ENCODE measurements at regions not wholly inside any gene's neighbourhood (a gene's known extent, or its start where the extent isn't known, plus 50 kb on each side); places are given as distances from the start of the nearest gene placed in this dataset.

DNA sequence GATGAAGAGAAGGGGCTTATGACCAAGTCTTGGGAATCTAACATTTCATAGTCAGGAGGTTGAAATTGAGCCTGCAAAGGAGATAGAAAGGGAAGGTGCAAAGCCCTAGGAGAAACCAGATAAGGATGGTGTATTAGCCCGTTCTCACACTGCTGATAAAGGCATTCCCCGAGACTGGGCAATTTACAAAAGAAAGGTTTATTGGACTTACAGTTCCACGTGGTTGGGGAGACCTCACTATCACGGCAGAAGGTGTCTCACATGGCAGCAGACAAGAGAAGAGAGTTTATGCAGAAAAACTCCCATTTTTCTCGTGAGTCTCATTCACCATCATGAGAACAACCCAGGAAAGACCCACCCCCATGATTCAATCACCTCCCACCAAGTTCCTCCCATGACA, 129.5 kb upstream of the LNX1 start:
- TF ChIP-seq, protein P1, sequence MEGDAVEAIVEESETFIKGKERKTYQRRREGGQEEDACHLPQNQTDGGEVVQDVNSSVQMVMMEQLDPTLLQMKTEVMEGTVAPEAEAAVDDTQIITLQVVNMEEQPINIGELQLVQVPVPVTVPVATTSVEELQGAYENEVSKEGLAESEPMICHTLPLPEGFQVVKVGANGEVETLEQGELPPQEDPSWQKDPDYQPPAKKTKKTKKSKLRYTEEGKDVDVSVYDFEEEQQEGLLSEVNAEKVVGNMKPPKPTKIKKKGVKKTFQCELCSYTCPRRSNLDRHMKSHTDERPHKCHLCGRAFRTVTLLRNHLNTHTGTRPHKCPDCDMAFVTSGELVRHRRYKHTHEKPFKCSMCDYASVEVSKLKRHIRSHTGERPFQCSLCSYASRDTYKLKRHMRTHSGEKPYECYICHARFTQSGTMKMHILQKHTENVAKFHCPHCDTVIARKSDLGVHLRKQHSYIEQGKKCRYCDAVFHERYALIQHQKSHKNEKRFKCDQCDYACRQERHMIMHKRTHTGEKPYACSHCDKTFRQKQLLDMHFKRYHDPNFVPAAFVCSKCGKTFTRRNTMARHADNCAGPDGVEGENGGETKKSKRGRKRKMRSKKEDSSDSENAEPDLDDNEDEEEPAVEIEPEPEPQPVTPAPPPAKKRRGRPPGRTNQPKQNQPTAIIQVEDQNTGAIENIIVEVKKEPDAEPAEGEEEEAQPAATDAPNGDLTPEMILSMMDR (IDR thresholded peaks at IDR 0.05) = no peak
- TF ChIP-seq POLR2A (IDR thresholded peaks at IDR 0.05) = no peak
